ENCODE measurements at regions not wholly inside any gene's neighbourhood (a gene's known extent, or its start where the extent isn't known, plus 50 kb on each side); places are given as distances from the start of the nearest gene placed in this dataset.

GRCh38 chr11:47924184-47924691 lies 56.1 kb upstream of the PTPRJ start:
- Histone ChIP-seq H3K4me3 (ENCODE audit: extremely low read depth in 1 of 4, insufficient read depth in 2 of 4, low read depth in 3 of 4, low read length in 4 of 4) (no peak overlapping the region), H3K4me1 (replicated peaks in 1 of 4; ENCODE audit: control insufficient read depth in 3 of 4, insufficient read depth in 4 of 4, low read length in 3 of 4) (peaks cover 0 to 3% (median 2%) of the 10 kb centered on the region in 4 experiments; a peak in 4 of 7 replicates), H4K5ac (ENCODE audit: insufficient read length, low read depth, low read length) (no peak overlapping the region), H3K4ac (replicated peaks; ENCODE audit: insufficient read length, low read depth, low read length) (no peak overlapping the region), H3K14ac (ENCODE audit: insufficient read length) (no peak overlapping the region), H2BK15ac (ENCODE audit: low read length) (no peak overlapping the region), H3K79me2 (ENCODE audit: control insufficient read depth in 1 of 2, insufficient read depth in 2 of 2, low read length in 2 of 2) (no peaks in the 10 kb centered on the region), H2BK5ac (ENCODE audit: low read depth, low read length) (no peak overlapping the region), H3K9ac (replicated peaks in 1 of 4; ENCODE audit: extremely low read depth in 1 of 4, low read depth in 3 of 4, low read length in 3 of 4) (no peak overlapping the region), H4K91ac (replicated peaks; ENCODE audit: insufficient read length, low read length) (no peak overlapping the region), H3K79me1 (ENCODE audit: low read depth, low read length) (no peaks in the 10 kb centered on the region), H3K9me3 (ENCODE audit: insufficient read depth in 2 of 2, low read depth in 1 of 2, low read length in 1 of 2) (no peaks in the 10 kb centered on the region), H2BK20ac (ENCODE audit: low read length) (no peak overlapping the region), H3K56ac (replicated peaks; ENCODE audit: insufficient read length, low read depth, low read length) (no peak overlapping the region), H2BK120ac (replicated peaks; ENCODE audit: low read depth, low read length) (no peak overlapping the region), H3K27ac (ENCODE audit: low read depth, low read length) (no peak overlapping the region), H3K23me2 (ENCODE audit: low read depth, low read length) (no peaks in the 10 kb centered on the region), H2AK5ac (ENCODE audit: low read depth, low read length) (no peak overlapping the region), H4K8ac (ENCODE audit: extremely low read depth, insufficient read depth, low read length) (no peak overlapping the region), H3K27me3 (replicated peaks in 1 of 4; ENCODE audit: control insufficient read depth in 3 of 4, extremely low read depth in 1 of 4, insufficient read depth in 3 of 4, low read length in 3 of 4) (no peaks in the 10 kb centered on the region), H3K36me3 (ENCODE audit: control insufficient read depth in 2 of 4, insufficient read depth in 4 of 4, low read length in 3 of 4) (no peaks in the 10 kb centered on the region), H3K18ac (ENCODE audit: extremely low read depth, low read length) (no peak overlapping the region), H3K23ac (ENCODE audit: insufficient read length) (no peak overlapping the region), H3K4me2 (ENCODE audit: insufficient read depth in 1 of 2, low read depth in 2 of 2, low read length in 2 of 2) (no peak overlapping the region), H4K20me1 (replicated peaks in 1 of 2; ENCODE audit: control insufficient read depth in 1 of 2, insufficient read depth in 2 of 2, low read length in 2 of 2) (no peaks in the 10 kb centered on the region), H2AFZ (ENCODE audit: low read length) (no peak overlapping the region), H2BK12ac (ENCODE audit: low read depth, low read length) (no peak overlapping the region)
- WGBS, 2 experiments (ENCODE audit: extremely low coverage in 1 of 2, insufficient coverage in 1 of 2, insufficient read length in 1 of 2, insufficient replicate concordance in 2 of 2, low coverage in 1 of 2, low lambda C conversion rate in 2 of 2, missing lambda C conversion rate in 1 of 2), result 73% methylated on average over 8 of the region's 8 CpGs; no CpG with 5 or more reads in 1 of the 2 experiments
- ChIA-PET CTCF (ENCODE audit: partially characterized antibody) (interaction anchor here (0.6 to 17.4 kb wide), 2 partner anchors 184 to 300 kb away, joined by 3 to 172 read pairs; no protein-coding TSS in a partner anchor), POLR2A (ENCODE audit: partially characterized antibody) (interaction anchor here (0.6 kb wide), 1 partner anchor 50 kb away, joined by 3 read pairs; no protein-coding TSS in a partner anchor)
- TF ChIP-seq ATF2 (IDR thresholded peaks at IDR 0.05; ENCODE audit: low read length), result no peak
- no peak for TF ChIP-seq GABPA (IDR thresholded peaks at IDR 0.05; ENCODE audit: borderline replicate concordance, insufficient read depth, low read length)
- TF ChIP-seq SP2 (IDR thresholded peaks at IDR 0.05; ENCODE audit: low read length), result no peak
- no peak for TF ChIP-seq NRF1 (IDR thresholded peaks at IDR 0.05; ENCODE audit: low read depth, low read length)
- no peak for TF ChIP-seq CEBPB (IDR thresholded peaks at IDR 0.05; ENCODE audit: low read depth, low read length)
- no peak for TF ChIP-seq FOSL1 (IDR thresholded peaks at IDR 0.05; ENCODE audit: insufficient read depth, low read depth, low read length)
- no peak for TF ChIP-seq RBBP5 (IDR thresholded peaks at IDR 0.05; ENCODE audit: borderline replicate concordance, low read depth, low read length)
- TF ChIP-seq RNF2 (IDR thresholded peaks at IDR 0.05; ENCODE audit: borderline replicate concordance, low read depth, low read length, missing control alignments, poor library complexity, severe bottlenecking), result no peak
- DNase-seq (ENCODE audit: low read depth in 1 of 2, low spot score in 2 of 2) (no peak), FAIRE-seq (no peak)

Data from H1 (cell line).